ENCODE measurements at regions not wholly inside any gene's neighbourhood (a gene's known extent, or its start where the extent isn't known, plus 50 kb on each side); places are given as distances from the start of the nearest gene placed in this dataset.

DNA sequence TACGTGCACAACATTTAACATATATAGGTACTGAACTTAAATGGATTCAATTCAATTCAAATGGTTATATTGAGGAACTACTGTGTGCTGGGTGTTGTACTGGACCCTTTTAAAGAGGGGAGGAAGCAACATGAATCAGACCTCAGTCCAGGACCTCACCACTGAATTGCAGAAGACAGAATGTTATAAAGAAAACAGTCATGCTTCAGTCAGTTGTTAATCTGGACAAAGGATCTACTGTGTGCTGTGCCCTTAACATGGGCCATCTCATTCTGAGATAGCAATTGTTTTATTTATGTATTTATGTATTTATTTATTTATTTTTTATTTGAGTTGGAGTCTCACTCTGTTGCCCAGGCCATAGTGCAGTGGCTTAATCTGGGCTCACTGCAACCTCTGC, 240.1 kb downstream of the HAPSTR1 start:
- no peak for TF ChIP-seq EP300 (IDR thresholded peaks at IDR 0.05; ENCODE audit: borderline replicate concordance)
- TF ChIP-seq, protein P1, sequence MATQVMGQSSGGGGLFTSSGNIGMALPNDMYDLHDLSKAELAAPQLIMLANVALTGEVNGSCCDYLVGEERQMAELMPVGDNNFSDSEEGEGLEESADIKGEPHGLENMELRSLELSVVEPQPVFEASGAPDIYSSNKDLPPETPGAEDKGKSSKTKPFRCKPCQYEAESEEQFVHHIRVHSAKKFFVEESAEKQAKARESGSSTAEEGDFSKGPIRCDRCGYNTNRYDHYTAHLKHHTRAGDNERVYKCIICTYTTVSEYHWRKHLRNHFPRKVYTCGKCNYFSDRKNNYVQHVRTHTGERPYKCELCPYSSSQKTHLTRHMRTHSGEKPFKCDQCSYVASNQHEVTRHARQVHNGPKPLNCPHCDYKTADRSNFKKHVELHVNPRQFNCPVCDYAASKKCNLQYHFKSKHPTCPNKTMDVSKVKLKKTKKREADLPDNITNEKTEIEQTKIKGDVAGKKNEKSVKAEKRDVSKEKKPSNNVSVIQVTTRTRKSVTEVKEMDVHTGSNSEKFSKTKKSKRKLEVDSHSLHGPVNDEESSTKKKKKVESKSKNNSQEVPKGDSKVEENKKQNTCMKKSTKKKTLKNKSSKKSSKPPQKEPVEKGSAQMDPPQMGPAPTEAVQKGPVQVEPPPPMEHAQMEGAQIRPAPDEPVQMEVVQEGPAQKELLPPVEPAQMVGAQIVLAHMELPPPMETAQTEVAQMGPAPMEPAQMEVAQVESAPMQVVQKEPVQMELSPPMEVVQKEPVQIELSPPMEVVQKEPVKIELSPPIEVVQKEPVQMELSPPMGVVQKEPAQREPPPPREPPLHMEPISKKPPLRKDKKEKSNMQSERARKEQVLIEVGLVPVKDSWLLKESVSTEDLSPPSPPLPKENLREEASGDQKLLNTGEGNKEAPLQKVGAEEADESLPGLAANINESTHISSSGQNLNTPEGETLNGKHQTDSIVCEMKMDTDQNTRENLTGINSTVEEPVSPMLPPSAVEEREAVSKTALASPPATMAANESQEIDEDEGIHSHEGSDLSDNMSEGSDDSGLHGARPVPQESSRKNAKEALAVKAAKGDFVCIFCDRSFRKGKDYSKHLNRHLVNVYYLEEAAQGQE (IDR thresholded peaks at IDR 0.05; ENCODE audit: low read depth), result no peak

All from Ishikawa (cell line).